Right atrium auricular region (tissue), 2 donors: ENCODE measurements at regions not wholly inside any gene's neighbourhood (a gene's known extent, or its start where the extent isn't known, plus 50 kb on each side); places are given as distances from the start of the nearest gene placed in this dataset.

ENCODE experiments used
- DNase-seq: peaks from one replicate; pipeline ENCODE4 v3.0.0-alpha.2; 2019; ENCODE audit warnings: low spot score
- H3K27ac ChIP-seq, 2 donors: fragments of 200-600 bp; sonication (generic); 1 replicate in 1 of 2; 2 replicates in 1 of 2; pipeline ENCODE4 v1.5.1; 2016 to 2019
- H3K27me3 ChIP-seq, 2 donors: fragments of 200-600 bp; sonication (generic); one replicate each; pipeline versions ENCODE4 v1.5.1 to v1.6.0; 2017 to 2019
- H3K36me3 ChIP-seq: fragments of 200-600 bp; sonication (generic); one replicate; pipeline ENCODE4 v1.5.1; 2016
- H3K4me1 ChIP-seq, 2 donors: fragments of 200-600 bp; sonication (generic); one replicate each; pipeline versions ENCODE4 v1.5.1 to v1.6.0; 2017 to 2019
- H3K4me3 ChIP-seq, 2 donors: fragments of 200-600 bp; sonication (generic); 1 replicate in 1 of 2; 2 replicates in 1 of 2; pipeline ENCODE4 v1.5.1; 2017 to 2019; ENCODE audit warnings: mild to moderate bottlenecking in 1 of 2, moderate library complexity in 1 of 2
- H3K9me3 ChIP-seq, 2 donors: fragments of 200-600 bp; sonication (generic); one replicate each; pipeline ENCODE4 v1.5.1; 2019
- CTCF ChIP-seq, 2 donors: fragments of 200-600 bp; sonication (generic); IDR thresholded peaks; one replicate each; pipeline ENCODE4 v1.5.1; 2019; ENCODE audit warnings: antibody characterized with exemption in 2 of 2

DNA sequence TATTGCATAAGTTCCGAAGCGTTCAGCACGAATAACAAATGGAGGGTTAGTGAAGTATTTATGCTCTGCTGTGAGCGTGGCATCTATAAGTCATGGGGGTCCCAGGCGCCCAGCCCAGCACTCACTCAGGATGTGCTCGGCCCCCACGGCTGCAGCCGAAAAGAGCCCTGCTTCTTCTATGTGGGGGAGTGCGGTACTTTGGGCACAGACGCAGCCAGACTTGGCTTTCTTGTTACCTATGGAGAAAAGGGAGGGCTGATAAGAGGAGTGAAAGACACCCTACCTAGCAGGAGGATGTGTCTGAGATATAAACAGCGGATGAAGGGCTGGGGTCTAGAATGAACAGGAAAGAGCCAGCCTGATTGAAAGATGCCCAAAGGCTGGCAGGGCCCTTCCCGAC lies 51.4 kb downstream of the MRPL36 start:
- Histone ChIP-seq H3K36me3 (no peaks in the 10 kb centered on the region), H3K27ac (no peak overlapping the region), H3K4me3 (no peak overlapping the region), H3K4me1 (no peaks in the 10 kb centered on the region), H3K27me3 (no peaks in the 10 kb centered on the region), H3K9me3 (no peaks in the 10 kb centered on the region)
- TF ChIP-seq CTCF (IDR thresholded peaks at IDR 0.05): no peak
- no peak for DNase-seq

DNA sequence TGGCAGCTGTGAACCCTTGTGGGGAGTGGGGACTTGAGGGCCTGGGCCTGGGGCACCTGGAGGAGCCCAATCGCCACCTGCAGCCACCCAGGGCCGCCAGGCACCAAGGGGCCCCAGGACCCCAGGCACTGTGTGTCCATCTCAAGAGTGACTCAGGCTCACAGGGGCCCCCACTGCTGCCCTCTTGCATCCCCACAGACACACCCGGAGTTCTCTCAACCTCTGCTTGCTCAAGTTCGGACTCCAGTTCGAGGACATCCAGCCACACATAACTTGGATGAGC lies 51.9 kb downstream of the MRPL36 start:
- H3K4me3 ChIP-seq: no peak overlapping the region
- no peaks in the 10 kb centered on the region for H3K9me3 ChIP-seq
- H3K4me1 ChIP-seq: no peaks in the 10 kb centered on the region
- DNase-seq: no peak
- H3K27me3 ChIP-seq: no peaks in the 10 kb centered on the region
- TF ChIP-seq CTCF (IDR thresholded peaks at IDR 0.05): no peak
- no peaks in the 10 kb centered on the region for H3K36me3 ChIP-seq
- no peak overlapping the region for H3K27ac ChIP-seq

DNA sequence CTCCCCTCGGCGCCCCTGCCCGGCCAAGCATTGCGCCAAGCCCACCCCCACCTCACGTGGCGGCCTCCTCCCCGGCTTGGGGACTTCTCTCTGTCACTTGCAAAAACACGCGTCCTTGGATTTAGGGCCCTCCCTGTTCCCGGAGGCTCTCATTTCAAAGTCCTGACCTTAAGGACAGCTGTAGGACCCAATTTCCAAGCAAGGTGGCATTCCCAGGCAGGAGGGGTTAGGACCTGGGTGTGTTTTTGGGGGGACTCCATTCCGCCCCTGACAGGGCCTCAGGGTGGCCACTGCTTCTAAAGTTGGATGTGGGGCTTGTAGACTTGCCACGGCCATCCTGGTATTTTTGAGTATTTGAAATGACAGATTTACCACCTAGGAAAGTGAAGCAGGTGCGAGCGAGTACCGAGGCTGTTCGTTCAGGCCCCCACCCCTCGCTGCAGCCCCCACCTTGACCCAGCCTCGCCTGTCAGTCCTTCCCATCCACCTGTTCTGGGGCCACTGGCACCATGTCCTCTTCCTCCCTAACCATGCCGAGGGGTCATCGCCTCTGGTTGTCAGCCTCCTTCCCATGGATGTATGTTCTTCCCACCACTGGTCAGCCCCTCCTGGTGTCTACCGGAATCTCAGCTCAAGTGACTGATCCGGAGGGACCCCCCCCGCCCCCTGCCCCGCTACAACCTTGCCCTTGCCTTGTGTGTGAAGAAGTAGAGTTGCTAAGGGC lies 52.4 kb downstream of the MRPL36 start:
- TF ChIP-seq CTCF (IDR thresholded peaks at IDR 0.05): no peak
- DNase-seq: no peak
- Histone ChIP-seq H3K36me3 (no peaks in the 10 kb centered on the region), H3K4me3 (no peak overlapping the region), H3K4me1 (no peaks in the 10 kb centered on the region), H3K9me3 (peaks cover 0 to 2% of the 10 kb centered on the region in 2 donors), H3K27ac (no peak overlapping the region), H3K27me3 (no peaks in the 10 kb centered on the region)

DNA sequence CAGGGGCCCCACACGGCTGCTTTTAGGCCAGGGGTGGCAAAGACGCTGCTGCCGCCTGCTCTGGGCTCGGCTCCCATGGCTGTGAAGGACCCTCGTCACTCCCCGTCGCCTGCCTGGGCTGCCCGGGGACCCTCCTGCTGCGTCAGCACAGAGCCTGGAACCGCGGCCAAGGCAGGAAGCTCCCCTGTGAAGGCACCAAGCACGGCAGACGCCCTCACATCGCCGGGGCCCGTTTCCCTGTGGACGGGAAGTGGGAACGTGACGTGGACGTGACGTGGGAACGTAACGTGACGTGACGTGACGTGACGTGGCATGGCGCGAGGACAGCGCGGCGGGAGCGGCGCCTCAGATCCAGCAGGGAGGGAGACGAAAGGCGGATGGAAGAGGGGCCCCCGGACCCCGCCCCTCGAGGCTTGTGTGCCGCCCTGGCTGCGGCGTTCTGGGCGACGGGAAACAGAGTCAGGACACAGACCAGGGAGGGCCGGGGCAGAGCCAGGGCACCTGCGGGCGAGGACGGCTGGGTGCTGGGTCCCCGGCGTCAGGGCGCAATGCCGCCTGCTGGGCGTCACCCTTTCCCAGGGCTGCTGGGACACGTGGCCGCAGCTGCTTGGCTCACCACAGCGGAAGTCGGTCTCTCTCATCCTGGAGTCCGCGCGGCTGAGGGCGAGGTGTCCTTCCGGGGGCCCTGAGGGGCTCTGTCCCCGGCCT lies 53.1 kb downstream of the MRPL36 start:
- Histone ChIP-seq H3K36me3 (no peaks in the 10 kb centered on the region), H3K4me3 (no peak overlapping the region), H3K27ac (no peak overlapping the region), H3K4me1 (no peaks in the 10 kb centered on the region), H3K27me3 (no peaks in the 10 kb centered on the region), H3K9me3 (peaks cover 0 to 7% of the 10 kb centered on the region in 2 donors)
- DNase-seq: no peak
- TF ChIP-seq CTCF (IDR thresholded peaks at IDR 0.05): no peak

GRCh38 chr5:1745796-1746370 lies 53.8 kb downstream of the MRPL36 start:
- TF ChIP-seq CTCF (IDR thresholded peaks at IDR 0.05): no peak
- H3K4me1 ChIP-seq: no peaks in the 10 kb centered on the region
- no peaks in the 10 kb centered on the region for H3K27me3 ChIP-seq
- no peak overlapping the region for H3K27ac ChIP-seq
- no peaks in the 10 kb centered on the region for H3K36me3 ChIP-seq
- peaks cover 0 to 14% of the 10 kb centered on the region in 2 donors for H3K9me3 ChIP-seq
- H3K4me3 ChIP-seq: no peak overlapping the region
- no peak for DNase-seq
